ENCODE measurements at regions not wholly inside any gene's neighbourhood (a gene's known extent, or its start where the extent isn't known, plus 50 kb on each side); places are given as distances from the start of the nearest gene placed in this dataset.

DNA sequence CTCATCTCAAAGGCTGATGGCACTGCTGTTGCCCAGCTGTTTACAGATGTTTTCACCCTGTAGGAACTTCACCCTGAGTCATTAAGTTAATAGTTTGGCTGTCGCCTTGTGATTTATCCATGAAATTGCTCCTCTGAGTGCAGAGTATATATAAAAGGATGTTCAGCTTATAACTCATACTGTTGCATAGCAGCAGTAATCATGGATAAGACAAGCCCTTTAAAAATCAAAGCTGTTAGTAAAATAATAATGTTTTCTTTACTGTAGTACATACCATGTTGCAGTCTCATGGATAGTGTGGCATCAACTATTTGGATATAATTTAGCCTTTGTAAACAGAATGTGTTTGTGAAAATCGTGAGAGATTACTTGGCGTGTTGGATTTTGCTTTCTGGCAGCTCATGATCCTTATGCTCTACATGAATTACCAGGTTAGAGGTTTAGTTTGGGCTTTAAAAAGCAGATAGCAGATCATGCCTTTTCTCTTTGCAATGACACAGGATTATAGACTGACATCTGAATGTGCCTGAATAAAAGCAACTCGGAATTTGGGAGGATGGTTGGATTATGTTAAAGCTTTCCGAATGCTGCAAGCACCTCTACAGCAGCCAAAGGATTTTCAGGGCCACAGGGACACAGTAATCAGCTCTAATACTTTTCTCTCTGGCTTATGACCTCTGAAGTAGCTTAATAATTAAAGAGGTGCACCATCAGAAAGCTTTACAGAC lies 279.7 kb upstream of the ATP2B1 start:
- no peak for DNase-seq (ENCODE audit: low spot score in 2 of 2, unreplicated experiment in 2 of 2)
- Mint-ChIP-seq H3K9me3 (no peaks in the 10 kb centered on the region), H3K27ac (no peak overlapping the region), H3K36me3 (no peaks in the 10 kb centered on the region), H3K4me3 (no peak overlapping the region), H3K4me1 (peaks cover 29% of the 10 kb centered on the region), H3K27me3 (ENCODE audit: low read depth) (peaks cover 1% of the 10 kb centered on the region)
- TF ChIP-seq, protein P1, sequence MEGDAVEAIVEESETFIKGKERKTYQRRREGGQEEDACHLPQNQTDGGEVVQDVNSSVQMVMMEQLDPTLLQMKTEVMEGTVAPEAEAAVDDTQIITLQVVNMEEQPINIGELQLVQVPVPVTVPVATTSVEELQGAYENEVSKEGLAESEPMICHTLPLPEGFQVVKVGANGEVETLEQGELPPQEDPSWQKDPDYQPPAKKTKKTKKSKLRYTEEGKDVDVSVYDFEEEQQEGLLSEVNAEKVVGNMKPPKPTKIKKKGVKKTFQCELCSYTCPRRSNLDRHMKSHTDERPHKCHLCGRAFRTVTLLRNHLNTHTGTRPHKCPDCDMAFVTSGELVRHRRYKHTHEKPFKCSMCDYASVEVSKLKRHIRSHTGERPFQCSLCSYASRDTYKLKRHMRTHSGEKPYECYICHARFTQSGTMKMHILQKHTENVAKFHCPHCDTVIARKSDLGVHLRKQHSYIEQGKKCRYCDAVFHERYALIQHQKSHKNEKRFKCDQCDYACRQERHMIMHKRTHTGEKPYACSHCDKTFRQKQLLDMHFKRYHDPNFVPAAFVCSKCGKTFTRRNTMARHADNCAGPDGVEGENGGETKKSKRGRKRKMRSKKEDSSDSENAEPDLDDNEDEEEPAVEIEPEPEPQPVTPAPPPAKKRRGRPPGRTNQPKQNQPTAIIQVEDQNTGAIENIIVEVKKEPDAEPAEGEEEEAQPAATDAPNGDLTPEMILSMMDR (IDR thresholded peaks at IDR 0.05; ENCODE audit: unreplicated experiment), result no peak

DNA sequence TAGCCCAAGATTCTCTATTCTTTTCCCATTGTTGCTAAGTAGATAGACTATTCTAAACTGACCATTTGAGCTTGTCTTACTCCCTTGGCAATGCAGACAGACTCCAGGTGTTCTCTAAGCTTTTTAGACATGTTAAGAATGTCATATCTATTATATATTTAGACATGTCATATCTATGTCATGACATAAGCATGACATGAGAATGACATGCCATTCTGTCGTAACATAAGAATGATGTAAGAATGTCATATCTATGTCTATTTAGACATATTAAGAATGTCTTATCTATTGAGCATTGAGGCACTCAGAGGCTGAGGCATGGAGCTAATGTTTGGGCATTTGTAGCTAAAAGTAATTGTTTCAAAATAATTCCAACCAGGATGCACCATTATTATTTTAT lies 277.3 kb upstream of the ATP2B1 start:
- Mint-ChIP-seq H3K9me3 (no peaks in the 10 kb centered on the region), H3K36me3 (no peaks in the 10 kb centered on the region), H3K27ac (no peak overlapping the region), H3K4me3 (no peak overlapping the region), H3K4me1 (peaks cover 21% of the 10 kb centered on the region), H3K27me3 (ENCODE audit: low read depth) (peaks cover 1% of the 10 kb centered on the region)
- no peak for DNase-seq (ENCODE audit: low spot score in 2 of 2, unreplicated experiment in 2 of 2)
- TF ChIP-seq, protein P1 (IDR thresholded peaks at IDR 0.05; ENCODE audit: unreplicated experiment), result no peak

DNA sequence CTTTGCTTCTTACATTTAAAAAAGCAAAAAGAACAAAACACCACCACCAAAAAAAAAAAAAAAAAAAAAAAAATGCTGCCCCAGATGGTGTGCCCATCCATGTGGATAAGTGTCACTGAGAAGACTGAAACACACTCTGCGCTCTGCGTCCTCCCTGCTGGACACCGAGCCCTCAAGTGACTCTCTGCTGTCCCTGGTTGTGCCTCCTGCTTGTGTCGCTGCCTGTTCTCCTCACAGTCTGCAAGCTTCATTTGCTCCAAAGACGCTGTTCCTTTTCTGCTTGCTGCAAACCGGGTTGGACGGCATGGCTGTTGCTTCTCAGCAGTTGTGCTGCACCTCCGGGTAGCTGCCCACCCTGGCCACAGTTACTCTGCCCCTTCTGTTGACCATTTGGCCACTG lies 276.2 kb upstream of the ATP2B1 start:
- no peaks in the 10 kb centered on the region for H3K9me3 Mint-ChIP-seq
- no peak overlapping the region for H3K4me3 Mint-ChIP-seq
- H3K27me3 Mint-ChIP-seq (ENCODE audit: low read depth), result peaks cover 1% of the 10 kb centered on the region
- no peak overlapping the region for H3K27ac Mint-ChIP-seq
- DNase-seq (ENCODE audit: low spot score in 2 of 2, unreplicated experiment in 2 of 2), result no peak
- H3K36me3 Mint-ChIP-seq, result no peaks in the 10 kb centered on the region
- TF ChIP-seq, protein P1 (IDR thresholded peaks at IDR 0.05; ENCODE audit: unreplicated experiment), result no peak
- peaks cover 29% of the 10 kb centered on the region for H3K4me1 Mint-ChIP-seq

DNA sequence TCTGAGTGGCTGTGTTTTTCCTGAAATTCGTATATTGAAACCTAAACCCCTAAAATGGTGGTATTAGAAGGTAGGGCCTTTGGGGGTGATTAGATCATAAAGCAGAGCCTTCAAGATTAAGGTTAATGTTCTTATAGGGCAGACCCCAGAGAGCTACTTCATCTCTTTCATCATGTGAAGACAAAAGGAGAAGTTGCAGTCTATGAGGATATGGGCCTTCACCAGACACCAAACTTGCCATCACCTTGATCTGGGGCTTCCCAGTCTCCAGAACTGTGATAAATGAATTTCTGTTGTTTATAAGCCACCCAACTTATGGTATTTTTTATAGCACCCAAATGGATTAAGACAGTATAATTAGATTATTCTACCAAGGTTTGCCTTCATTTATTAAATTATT lies 275.0 kb upstream of the ATP2B1 start:
- peaks cover 1% of the 10 kb centered on the region for H3K27me3 Mint-ChIP-seq (ENCODE audit: low read depth)
- no peak overlapping the region for H3K27ac Mint-ChIP-seq
- no peak for DNase-seq (ENCODE audit: low spot score in 2 of 2, unreplicated experiment in 2 of 2)
- H3K9me3 Mint-ChIP-seq, result no peaks in the 10 kb centered on the region
- H3K36me3 Mint-ChIP-seq, result no peaks in the 10 kb centered on the region
- peaks cover 29% of the 10 kb centered on the region for H3K4me1 Mint-ChIP-seq
- TF ChIP-seq, protein P1 (IDR thresholded peaks at IDR 0.05; ENCODE audit: unreplicated experiment), result no peak
- H3K4me3 Mint-ChIP-seq, result no peak overlapping the region

DNA sequence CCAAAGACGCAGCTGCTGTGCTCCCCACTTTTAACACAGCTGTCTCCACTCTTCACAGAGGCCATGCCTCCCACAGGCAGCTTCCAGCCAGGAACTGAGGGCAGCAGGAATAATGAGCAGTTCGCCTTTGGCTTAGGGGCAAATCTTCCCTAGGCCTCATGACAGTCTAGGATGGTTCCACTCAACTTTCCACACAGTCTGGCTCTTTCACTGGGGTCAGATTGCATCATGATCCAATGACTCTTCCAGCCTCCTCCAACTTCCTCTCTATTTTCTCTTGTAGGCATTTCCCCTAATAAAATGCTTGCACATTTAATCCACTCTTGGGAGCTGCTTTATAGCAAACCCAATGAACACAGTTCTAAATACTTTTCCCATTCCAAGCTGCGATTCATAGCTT lies 271.6 kb upstream of the ATP2B1 start:
- no peak for DNase-seq (ENCODE audit: low spot score in 2 of 2, unreplicated experiment in 2 of 2)
- Mint-ChIP-seq H3K27ac (no peak overlapping the region), H3K4me3 (no peak overlapping the region), H3K27me3 (ENCODE audit: low read depth) (peaks cover 1% of the 10 kb centered on the region), H3K4me1 (peaks cover 44% of the 10 kb centered on the region), H3K36me3 (no peaks in the 10 kb centered on the region), H3K9me3 (no peaks in the 10 kb centered on the region)
- TF ChIP-seq, protein P1 (IDR thresholded peaks at IDR 0.05; ENCODE audit: unreplicated experiment), result no peak

Measured in mesothelial cell of epicardium (in vitro differentiated cells).